HUES64 (cell line): ENCODE measurements at regions not wholly inside any gene's neighbourhood (a gene's known extent, or its start where the extent isn't known, plus 50 kb on each side); places are given as distances from the start of the nearest gene placed in this dataset.
"Not testable (repeated sequence)": the region's sequence is repeated elsewhere in the genome, so short reads cannot be mapped to it uniquely, and the experiment has no call there.

Experiments
- H3K27ac ChIP-seq: 2 replicates; pipeline ENCODE4 v1.7.0; 2013; ENCODE audit warnings: low read depth, low read length, inconsistent platforms
- H3K27me3 ChIP-seq: 2 replicates; pipeline ENCODE4 v1.6.1; 2013; ENCODE audit warnings: mild to moderate bottlenecking, low read length; ENCODE audit not compliant: insufficient read depth
- H3K36me3 ChIP-seq: 2 replicates; pipeline ENCODE4 v1.6.1; 2013; ENCODE audit warnings: mild to moderate bottlenecking, low read length; ENCODE audit not compliant: insufficient read depth
- H3K4me1 ChIP-seq: 2 replicates; pipeline ENCODE4 v1.6.1; 2013; ENCODE audit warnings: mild to moderate bottlenecking, low read length, moderate library complexity; ENCODE audit not compliant: insufficient read depth
- H3K4me3 ChIP-seq: 2 replicates; pipeline ENCODE4 v1.5.1; 2013; ENCODE audit warnings: mild to moderate bottlenecking, low read length, moderate library complexity
- H3K9ac ChIP-seq: 2 replicates; pipeline ENCODE4 v1.6.1; 2013; ENCODE audit warnings: mild to moderate bottlenecking, low read depth, low read length
- H3K9me3 ChIP-seq: 2 replicates; pipeline ENCODE4 v1.6.1; 2013; ENCODE audit warnings: low read depth, low read length; ENCODE audit not compliant: insufficient read depth
- WGBS: fragments of 150-250, 120-280 bp; methylation state at CpG from one replicate; pipeline ENCODE4 v1.1.7; 2013; ENCODE audit warnings: missing lambda C conversion rate; 5-methylcytosine and 5-hydroxymethylcytosine counted together

- no peaks in the 10 kb centered on the region for H3K9me3 ChIP-seq
- no peaks in the 10 kb centered on the region for H3K36me3 ChIP-seq
- H3K4me3 ChIP-seq = no peak overlapping the region
- H3K9ac ChIP-seq = no peak overlapping the region
- H3K4me1 ChIP-seq = no peaks in the 10 kb centered on the region
- H3K27ac ChIP-seq = no peak overlapping the region
- H3K27me3 ChIP-seq = no peaks in the 10 kb centered on the region
- WGBS = 82% methylated on average over 4 of the region's 6 CpGs
These were observed 219.0 kb upstream of the AKR1E2 start for GRCh38 chr10:4606856-4607636.

- 97% methylated on average over 7 of the region's 7 CpGs for WGBS
- H3K27me3 ChIP-seq = no peaks in the 10 kb centered on the region
These were observed 223.1 kb upstream of the AKR1E2 start for GRCh38 chr10:4602764-4603491.

GRCh38 chr10:4599471-4599870 lies 226.5 kb upstream of the AKR1E2 start:
- 100% methylated on average over 1 of the region's 2 CpGs for WGBS
- Histone ChIP-seq H3K9ac (no peak overlapping the region), H3K27ac (no peak overlapping the region), H3K9me3 (peaks cover 5% of the 10 kb centered on the region; the same call in 1 of the 2 replicates), H3K4me3 (no peak overlapping the region), H3K4me1 (no peaks in the 10 kb centered on the region), H3K36me3 (no peaks in the 10 kb centered on the region), H3K27me3 (no peaks in the 10 kb centered on the region)

More at GRCh38 chr10:4602764-4603491, 223.1 kb upstream of the AKR1E2 start:
- no peak overlapping the region for H3K9ac ChIP-seq
- peaks cover 5% of the 10 kb centered on the region; the same call in 1 of the 2 replicates for H3K9me3 ChIP-seq
- H3K4me1 ChIP-seq = no peaks in the 10 kb centered on the region
- H3K27ac ChIP-seq = no peak overlapping the region
- no peaks in the 10 kb centered on the region for H3K36me3 ChIP-seq
- H3K4me3 ChIP-seq = no peak overlapping the region

GRCh38 chr10:4597898-4598297 lies 228.1 kb upstream of the AKR1E2 start:
- H3K9me3 ChIP-seq, H3K27ac ChIP-seq, H3K9ac ChIP-seq, H3K4me3 ChIP-seq, H3K36me3 ChIP-seq, H3K4me1 ChIP-seq, H3K27me3 ChIP-seq: not testable (repeated sequence)
- WGBS = no CpG with 5 or more reads among the region's 2 CpGs

- Histone ChIP-seq H3K36me3 (no peaks in the 10 kb centered on the region), H3K9me3 (peaks cover 5% of the 10 kb centered on the region; the same call in 1 of the 2 replicates), H3K27ac (no peak overlapping the region), H3K4me3 (no peak overlapping the region), H3K9ac (no peak overlapping the region), H3K4me1 (no peaks in the 10 kb centered on the region), H3K27me3 (no peaks in the 10 kb centered on the region)
- no CpG with 5 or more reads among the region's 1 CpG for whole genome bisulfite sequencing
These were observed 229.1 kb upstream of the AKR1E2 start for GRCh38 chr10:4596951-4597350.

- no peaks in the 10 kb centered on the region for H3K27me3 ChIP-seq
- 94% methylated on average over 3 of the region's 4 CpGs for WGBS
- 0 out of 2 replicates have a peak, but pooled peaks cover 2% of the 10 kb centered on the region for H3K9me3 ChIP-seq
- H3K4me1 ChIP-seq = no peaks in the 10 kb centered on the region
- no peaks in the 10 kb centered on the region for H3K36me3 ChIP-seq
- no peak overlapping the region for H3K9ac ChIP-seq
- no peak overlapping the region for H3K27ac ChIP-seq
- H3K4me3 ChIP-seq = no peak overlapping the region
These were observed 230.2 kb upstream of the AKR1E2 start for GRCh38 chr10:4595719-4596319.

- H3K4me1 ChIP-seq = no peaks in the 10 kb centered on the region
- no peaks in the 10 kb centered on the region for H3K36me3 ChIP-seq
- H3K27ac ChIP-seq = no peak overlapping the region
- H3K9ac ChIP-seq = no peak overlapping the region
- H3K9me3 ChIP-seq = no peaks in the 10 kb centered on the region
- no peak overlapping the region for H3K4me3 ChIP-seq
- 100% methylated on average over 1 of the region's 1 CpG for WGBS
- no peaks in the 10 kb centered on the region for H3K27me3 ChIP-seq
These were observed 235.2 kb upstream of the AKR1E2 start for GRCh38 chr10:4590807-4591206.

- H3K9me3 ChIP-seq = no peaks in the 10 kb centered on the region
These were observed 237.2 kb upstream of the AKR1E2 start for GRCh38 chr10:4588824-4589223.

GRCh38 chr10:4587466-4587865 lies 238.5 kb upstream of the AKR1E2 start:
- H3K4me1 ChIP-seq = no peaks in the 10 kb centered on the region
- H3K27ac ChIP-seq = no peak overlapping the region
- no peak overlapping the region for H3K4me3 ChIP-seq
- H3K36me3 ChIP-seq = no peaks in the 10 kb centered on the region
- no peak overlapping the region for H3K9ac ChIP-seq
- no peaks in the 10 kb centered on the region for H3K27me3 ChIP-seq
- H3K9me3 ChIP-seq = no peaks in the 10 kb centered on the region
- WGBS = 96% methylated on average over 1 of the region's 1 CpG

More at GRCh38 chr10:4588824-4589223, 237.2 kb upstream of the AKR1E2 start:
- no peak overlapping the region for H3K27ac ChIP-seq
- H3K36me3 ChIP-seq = no peaks in the 10 kb centered on the region
- WGBS = 94% methylated on average over 3 of the region's 3 CpGs
- no peaks in the 10 kb centered on the region for H3K4me1 ChIP-seq
- H3K4me3 ChIP-seq = no peak overlapping the region
- no peaks in the 10 kb centered on the region for H3K27me3 ChIP-seq
- H3K9ac ChIP-seq = no peak overlapping the region

GRCh38 chr10:4586776-4587175 lies 239.2 kb upstream of the AKR1E2 start:
- WGBS = 97% methylated on average over 4 of the region's 4 CpGs
- no peak overlapping the region for H3K9ac ChIP-seq
- no peaks in the 10 kb centered on the region for H3K27me3 ChIP-seq
- H3K4me3 ChIP-seq = no peak overlapping the region
- H3K4me1 ChIP-seq = no peaks in the 10 kb centered on the region
- no peaks in the 10 kb centered on the region for H3K36me3 ChIP-seq
- H3K27ac ChIP-seq = no peak overlapping the region
- no peaks in the 10 kb centered on the region for H3K9me3 ChIP-seq

- no peaks in the 10 kb centered on the region for H3K36me3 ChIP-seq
- no peak overlapping the region for H3K27ac ChIP-seq
- WGBS = 98% methylated on average over 2 of the region's 3 CpGs
- no peaks in the 10 kb centered on the region for H3K9me3 ChIP-seq
- H3K4me3 ChIP-seq = no peak overlapping the region
- no peaks in the 10 kb centered on the region for H3K27me3 ChIP-seq
- H3K9ac ChIP-seq = no peak overlapping the region
- no peaks in the 10 kb centered on the region for H3K4me1 ChIP-seq
These were observed 244.1 kb upstream of the AKR1E2 start for GRCh38 chr10:4581929-4582328.
